Sigmoid colon (tissue), 3 donors: ENCODE measurements at regions not wholly inside any gene's neighbourhood (a gene's known extent, or its start where the extent isn't known, plus 50 kb on each side); places are given as distances from the start of the nearest gene placed in this dataset.

Experiments
- CTCF ChIP-seq, 4 experiments: fragments of 450-650 bp in 3 of 4; fragments of 200-600 bp in 1 of 4; IDR thresholded peaks; one replicate each; pipeline ENCODE4 v1.5.1; 2016 to 2019; ENCODE audit warnings: antibody characterized with exemption in 4 of 4, mild to moderate bottlenecking in 3 of 4, moderate library complexity in 2 of 4
- POLR2A ChIP-seq, 2 donors: fragments of 450-650 bp; IDR thresholded peaks; one replicate each; pipeline ENCODE4 v1.6.1; 2016; ENCODE audit warnings: antibody characterized with exemption in 2 of 2, mild to moderate bottlenecking in 2 of 2, moderate library complexity in 2 of 2

DNA sequence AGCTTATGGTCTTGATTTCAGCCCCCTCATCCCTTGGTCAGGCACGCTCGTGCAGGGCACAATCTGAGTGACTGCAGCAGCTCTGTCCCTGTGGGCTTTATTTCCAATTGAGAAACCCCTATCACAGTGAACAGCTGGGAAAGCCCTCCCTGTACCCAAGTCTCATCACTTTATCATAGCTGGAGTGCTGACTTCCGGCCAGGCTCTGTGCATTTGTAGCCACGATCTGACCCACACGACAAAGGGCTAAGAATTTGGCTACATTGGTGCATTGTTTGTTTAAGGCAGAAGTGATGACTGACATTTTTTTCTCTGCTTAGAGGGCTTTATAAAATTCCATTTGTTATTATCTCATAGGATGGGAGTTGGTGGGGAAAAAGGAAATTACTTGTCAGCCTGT is 184.4 kb downstream of the KCNS3 start:
- no peak for TF ChIP-seq CTCF (IDR thresholded peaks at IDR 0.05)
- TF ChIP-seq POLR2A (IDR thresholded peaks at IDR 0.05), result no peak
